ENCODE measurements at regions not wholly inside any gene's neighbourhood (a gene's known extent, or its start where the extent isn't known, plus 50 kb on each side); places are given as distances from the start of the nearest gene placed in this dataset.

DNA sequence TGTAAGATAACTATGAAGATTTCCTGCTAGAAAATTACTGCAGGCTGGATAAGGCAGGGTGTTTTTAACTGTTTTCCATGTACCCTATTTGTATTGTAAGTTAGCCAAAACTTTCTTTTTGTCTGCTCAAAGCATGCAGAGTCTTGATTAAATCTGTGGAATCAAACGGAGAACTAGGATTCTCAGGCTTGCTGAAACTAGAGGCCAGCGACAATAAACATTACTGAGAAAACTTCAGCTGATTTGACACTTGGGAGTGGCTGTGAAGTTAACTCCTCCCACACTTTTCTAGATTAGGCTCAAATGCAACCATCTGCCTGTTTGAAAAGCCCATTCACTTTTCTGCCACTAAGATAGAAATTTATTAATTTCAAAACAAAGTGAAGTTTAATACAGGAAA is 153.2 kb upstream of the FRMD4B start:
- TF ChIP-seq, protein P1, sequence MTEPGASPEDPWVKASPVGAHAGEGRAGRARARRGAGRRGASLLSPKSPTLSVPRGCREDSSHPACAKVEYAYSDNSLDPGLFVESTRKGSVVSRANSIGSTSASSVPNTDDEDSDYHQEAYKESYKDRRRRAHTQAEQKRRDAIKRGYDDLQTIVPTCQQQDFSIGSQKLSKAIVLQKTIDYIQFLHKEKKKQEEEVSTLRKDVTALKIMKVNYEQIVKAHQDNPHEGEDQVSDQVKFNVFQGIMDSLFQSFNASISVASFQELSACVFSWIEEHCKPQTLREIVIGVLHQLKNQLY (CRISPR knock-in tag; IDR thresholded peaks at IDR 0.05): no peak
- no peak for TF ChIP-seq ZNF423 (CRISPR knock-in tag; IDR thresholded peaks at IDR 0.05)
- TF ChIP-seq NFATC4 (CRISPR knock-in tag; IDR thresholded peaks at IDR 0.05): no peak
- TF ChIP-seq, protein P2, sequence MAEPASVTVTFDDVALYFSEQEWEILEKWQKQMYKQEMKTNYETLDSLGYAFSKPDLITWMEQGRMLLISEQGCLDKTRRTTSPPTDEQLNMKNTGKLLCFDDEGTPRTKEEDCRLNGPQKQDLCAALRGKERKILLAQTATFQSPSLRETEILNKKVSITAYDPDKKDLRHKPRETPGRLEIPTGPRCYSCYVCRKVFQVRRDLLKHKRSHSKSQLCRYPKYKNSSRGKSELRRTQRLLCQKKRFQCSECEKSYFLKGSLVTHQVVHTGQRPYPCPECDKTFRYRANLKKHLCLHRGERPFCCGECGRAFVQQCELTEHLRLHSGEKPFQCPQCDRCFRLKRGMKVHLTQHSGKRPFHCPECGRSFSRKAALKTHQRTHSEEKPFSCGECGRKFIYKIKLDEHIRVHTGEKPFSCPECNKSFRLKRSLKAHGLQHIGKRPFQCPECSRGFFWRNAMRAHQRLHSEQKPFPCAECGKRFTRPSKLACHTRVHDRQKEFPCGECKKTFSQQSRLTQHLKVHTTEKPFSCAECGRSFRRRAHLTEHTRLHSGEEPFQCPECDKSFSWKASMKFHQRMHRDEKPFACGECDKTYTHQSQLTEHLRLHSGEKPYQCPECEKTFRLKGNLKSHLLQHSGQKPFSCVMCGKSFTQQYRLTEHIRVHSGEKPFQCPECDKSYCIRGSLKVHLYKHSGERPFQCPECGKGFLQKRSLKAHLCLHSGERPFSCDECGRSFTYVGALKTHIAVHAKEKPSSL (CRISPR knock-in tag; conservative IDR thresholded peaks at IDR 0.05): no peak
- TF ChIP-seq, protein P3, sequence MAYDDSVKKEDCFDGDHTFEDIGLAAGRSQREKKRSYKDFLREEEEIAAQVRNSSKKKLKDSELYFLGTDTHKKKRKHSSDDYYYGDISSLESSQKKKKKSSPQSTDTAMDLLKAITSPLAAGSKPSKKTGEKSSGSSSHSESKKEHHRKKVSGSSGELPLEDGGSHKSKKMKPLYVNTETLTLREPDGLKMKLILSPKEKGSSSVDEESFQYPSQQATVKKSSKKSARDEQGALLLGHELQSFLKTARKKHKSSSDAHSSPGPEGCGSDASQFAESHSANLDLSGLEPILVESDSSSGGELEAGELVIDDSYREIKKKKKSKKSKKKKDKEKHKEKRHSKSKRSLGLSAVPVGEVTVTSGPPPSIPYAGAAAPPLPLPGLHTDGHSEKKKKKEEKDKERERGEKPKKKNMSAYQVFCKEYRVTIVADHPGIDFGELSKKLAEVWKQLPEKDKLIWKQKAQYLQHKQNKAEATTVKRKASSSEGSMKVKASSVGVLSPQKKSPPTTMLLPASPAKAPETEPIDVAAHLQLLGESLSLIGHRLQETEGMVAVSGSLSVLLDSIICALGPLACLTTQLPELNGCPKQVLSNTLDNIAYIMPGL (CRISPR knock-in tag; IDR thresholded peaks at IDR 0.05): no peak
- TF ChIP-seq NFYB (CRISPR knock-in tag; conservative IDR thresholded peaks at IDR 0.05; ENCODE audit: low read depth): no peak
- TF ChIP-seq ETV6 (CRISPR knock-in tag; IDR thresholded peaks at IDR 0.05): no peak
- TF ChIP-seq FOXP1 (CRISPR knock-in tag; IDR thresholded peaks at IDR 0.05; ENCODE audit: borderline replicate concordance): no peak
- no peak for TF ChIP-seq JAZF1 (CRISPR knock-in tag; IDR thresholded peaks at IDR 0.05)
- TF ChIP-seq TEAD4 (CRISPR knock-in tag; IDR thresholded peaks at IDR 0.05): no peak
- no peak for TF ChIP-seq FOXK1 (CRISPR knock-in tag; IDR thresholded peaks at IDR 0.05)
- TF ChIP-seq ZNF317 (CRISPR knock-in tag; IDR thresholded peaks at IDR 0.05; ENCODE audit: borderline replicate concordance, low read depth): no peak
- TF ChIP-seq, protein P4, sequence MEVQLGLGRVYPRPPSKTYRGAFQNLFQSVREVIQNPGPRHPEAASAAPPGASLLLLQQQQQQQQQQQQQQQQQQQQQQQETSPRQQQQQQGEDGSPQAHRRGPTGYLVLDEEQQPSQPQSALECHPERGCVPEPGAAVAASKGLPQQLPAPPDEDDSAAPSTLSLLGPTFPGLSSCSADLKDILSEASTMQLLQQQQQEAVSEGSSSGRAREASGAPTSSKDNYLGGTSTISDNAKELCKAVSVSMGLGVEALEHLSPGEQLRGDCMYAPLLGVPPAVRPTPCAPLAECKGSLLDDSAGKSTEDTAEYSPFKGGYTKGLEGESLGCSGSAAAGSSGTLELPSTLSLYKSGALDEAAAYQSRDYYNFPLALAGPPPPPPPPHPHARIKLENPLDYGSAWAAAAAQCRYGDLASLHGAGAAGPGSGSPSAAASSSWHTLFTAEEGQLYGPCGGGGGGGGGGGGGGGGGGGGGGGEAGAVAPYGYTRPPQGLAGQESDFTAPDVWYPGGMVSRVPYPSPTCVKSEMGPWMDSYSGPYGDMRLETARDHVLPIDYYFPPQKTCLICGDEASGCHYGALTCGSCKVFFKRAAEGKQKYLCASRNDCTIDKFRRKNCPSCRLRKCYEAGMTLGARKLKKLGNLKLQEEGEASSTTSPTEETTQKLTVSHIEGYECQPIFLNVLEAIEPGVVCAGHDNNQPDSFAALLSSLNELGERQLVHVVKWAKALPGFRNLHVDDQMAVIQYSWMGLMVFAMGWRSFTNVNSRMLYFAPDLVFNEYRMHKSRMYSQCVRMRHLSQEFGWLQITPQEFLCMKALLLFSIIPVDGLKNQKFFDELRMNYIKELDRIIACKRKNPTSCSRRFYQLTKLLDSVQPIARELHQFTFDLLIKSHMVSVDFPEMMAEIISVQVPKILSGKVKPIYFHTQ (CRISPR knock-in tag; IDR thresholded peaks at IDR 0.05): no peak
- TF ChIP-seq, protein P5, sequence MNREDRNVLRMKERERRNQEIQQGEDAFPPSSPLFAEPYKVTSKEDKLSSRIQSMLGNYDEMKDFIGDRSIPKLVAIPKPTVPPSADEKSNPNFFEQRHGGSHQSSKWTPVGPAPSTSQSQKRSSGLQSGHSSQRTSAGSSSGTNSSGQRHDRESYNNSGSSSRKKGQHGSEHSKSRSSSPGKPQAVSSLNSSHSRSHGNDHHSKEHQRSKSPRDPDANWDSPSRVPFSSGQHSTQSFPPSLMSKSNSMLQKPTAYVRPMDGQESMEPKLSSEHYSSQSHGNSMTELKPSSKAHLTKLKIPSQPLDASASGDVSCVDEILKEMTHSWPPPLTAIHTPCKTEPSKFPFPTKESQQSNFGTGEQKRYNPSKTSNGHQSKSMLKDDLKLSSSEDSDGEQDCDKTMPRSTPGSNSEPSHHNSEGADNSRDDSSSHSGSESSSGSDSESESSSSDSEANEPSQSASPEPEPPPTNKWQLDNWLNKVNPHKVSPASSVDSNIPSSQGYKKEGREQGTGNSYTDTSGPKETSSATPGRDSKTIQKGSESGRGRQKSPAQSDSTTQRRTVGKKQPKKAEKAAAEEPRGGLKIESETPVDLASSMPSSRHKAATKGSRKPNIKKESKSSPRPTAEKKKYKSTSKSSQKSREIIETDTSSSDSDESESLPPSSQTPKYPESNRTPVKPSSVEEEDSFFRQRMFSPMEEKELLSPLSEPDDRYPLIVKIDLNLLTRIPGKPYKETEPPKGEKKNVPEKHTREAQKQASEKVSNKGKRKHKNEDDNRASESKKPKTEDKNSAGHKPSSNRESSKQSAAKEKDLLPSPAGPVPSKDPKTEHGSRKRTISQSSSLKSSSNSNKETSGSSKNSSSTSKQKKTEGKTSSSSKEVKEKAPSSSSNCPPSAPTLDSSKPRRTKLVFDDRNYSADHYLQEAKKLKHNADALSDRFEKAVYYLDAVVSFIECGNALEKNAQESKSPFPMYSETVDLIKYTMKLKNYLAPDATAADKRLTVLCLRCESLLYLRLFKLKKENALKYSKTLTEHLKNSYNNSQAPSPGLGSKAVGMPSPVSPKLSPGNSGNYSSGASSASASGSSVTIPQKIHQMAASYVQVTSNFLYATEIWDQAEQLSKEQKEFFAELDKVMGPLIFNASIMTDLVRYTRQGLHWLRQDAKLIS (CRISPR knock-in tag; IDR thresholded peaks at IDR 0.05; ENCODE audit: borderline replicate concordance): no peak
- TF ChIP-seq, protein P6, sequence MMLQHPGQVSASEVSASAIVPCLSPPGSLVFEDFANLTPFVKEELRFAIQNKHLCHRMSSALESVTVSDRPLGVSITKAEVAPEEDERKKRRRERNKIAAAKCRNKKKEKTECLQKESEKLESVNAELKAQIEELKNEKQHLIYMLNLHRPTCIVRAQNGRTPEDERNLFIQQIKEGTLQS (CRISPR knock-in tag; conservative IDR thresholded peaks at IDR 0.05): no peak
- TF ChIP-seq SMAD3 (CRISPR knock-in tag; IDR thresholded peaks at IDR 0.05; ENCODE audit: borderline replicate concordance): no peak
- TF ChIP-seq, protein P7, sequence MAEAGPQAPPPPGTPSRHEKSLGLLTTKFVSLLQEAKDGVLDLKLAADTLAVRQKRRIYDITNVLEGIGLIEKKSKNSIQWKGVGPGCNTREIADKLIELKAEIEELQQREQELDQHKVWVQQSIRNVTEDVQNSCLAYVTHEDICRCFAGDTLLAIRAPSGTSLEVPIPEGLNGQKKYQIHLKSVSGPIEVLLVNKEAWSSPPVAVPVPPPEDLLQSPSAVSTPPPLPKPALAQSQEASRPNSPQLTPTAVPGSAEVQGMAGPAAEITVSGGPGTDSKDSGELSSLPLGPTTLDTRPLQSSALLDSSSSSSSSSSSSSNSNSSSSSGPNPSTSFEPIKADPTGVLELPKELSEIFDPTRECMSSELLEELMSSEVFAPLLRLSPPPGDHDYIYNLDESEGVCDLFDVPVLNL (CRISPR knock-in tag; IDR thresholded peaks at IDR 0.05; ENCODE audit: borderline replicate concordance, low read depth): no peak
- TF ChIP-seq ZNF121 (CRISPR knock-in tag; IDR thresholded peaks at IDR 0.05): no peak
- no peak for TF ChIP-seq OVOL2 (CRISPR knock-in tag; IDR thresholded peaks at IDR 0.05; ENCODE audit: borderline replicate concordance)
- TF ChIP-seq ZNF232 (CRISPR knock-in tag; IDR thresholded peaks at IDR 0.05): no peak
- H3K9me3 Mint-ChIP-seq: no peaks in the 10 kb centered on the region
- H3K36me3 Mint-ChIP-seq: no peaks in the 10 kb centered on the region
- ChIA-PET POLR2A (no interaction called here), CTCF (no interaction called here)
- H3K4me1 Mint-ChIP-seq: peaks cover 21% of the 10 kb centered on the region
- H3K27me3 Mint-ChIP-seq (ENCODE audit: low read depth): peaks cover 40% of the 10 kb centered on the region
- ATAC-seq (no peak), DNase-seq (ENCODE audit: low spot score) (no peak)
- no peak overlapping the region for H3K27ac Mint-ChIP-seq
- H3K4me3 Mint-ChIP-seq: no peak overlapping the region

Measured in WTC11 (cell line).